RWPE1 (cell line): ENCODE measurements at regions not wholly inside any gene's neighbourhood (a gene's known extent, or its start where the extent isn't known, plus 50 kb on each side); places are given as distances from the start of the nearest gene placed in this dataset.

Experiments
- CTCF ChIA-PET: fragments of 350-600 bp; sonication (Branson Sonifier 250); formaldehyde crosslinking; extraction: SDS; loops from one replicate; lab custom pipeline; 2021; lab: Yijun Ruan, JAX
- POLR2A ChIA-PET: fragments of 400-600 bp; formaldehyde crosslinking; extraction: SDS; loops from one replicate; lab custom pipeline; 2020; ENCODE audit warnings: antibody characterized with exemption; ENCODE audit not compliant: low non-redundant PET; lab: Yijun Ruan, JAX
- DNase-seq: peaks from one replicate; pipeline ENCODE4 v3.0.0; 2012; ENCODE audit warnings: low spot score
- H3K27ac ChIP-seq: fragments of 450-650 bp; 2 replicates; pipeline ENCODE4 v1.5.1; 2017
- CTCF ChIP-seq: fragments of 450-650 bp; conservative IDR thresholded peaks from 2 replicates; pipeline ENCODE4 v1.5.1; 2017; ENCODE audit warnings: low read depth, mild to moderate bottlenecking

GRCh38 chr5:149432911-149433401 is 53.9 kb upstream of the IL17B start:
- CTCF ChIA-PET = interaction anchor here (0.5 to 2.3 kb wide), 8 partner anchors 9 to 119 kb away, joined by 3 to 22 read pairs (median 5); no protein-coding TSS in a partner anchor
- 0 out of 2 replicates have a peak overlapping the region, but pooled peaks have one; percentile 14 for H3K27ac ChIP-seq
- POLR2A ChIA-PET = no interaction called here
- no peak for TF ChIP-seq CTCF
- DNase-seq = no peak

GRCh38 chr5:149432376-149432775 is 53.3 kb upstream of the IL17B start:
- POLR2A ChIA-PET = no interaction called here
- no peak for TF ChIP-seq CTCF
- DNase-seq = no peak
- CTCF ChIA-PET = interaction anchor here (0.5 to 1.6 kb wide), 8 partner anchors 8 to 120 kb away, joined by 3 to 6 read pairs (median 4); no protein-coding TSS in a partner anchor
- H3K27ac ChIP-seq = peak overlapping the region; percentile 14

- CTCF ChIA-PET = interaction anchor here (0.5 to 2.6 kb wide), 3 partner anchors 48 to 125 kb away, joined by 3 to 6 read pairs (median 3); no protein-coding TSS in a partner anchor
- H3K27ac ChIP-seq = peak overlapping the region; percentile 9; the same call in 1 of the 2 replicates
- POLR2A ChIA-PET = interaction anchor here (0.6 kb wide), 1 partner anchor 58 kb away, joined by 9 read pairs; no protein-coding TSS in a partner anchor
- TF ChIP-seq CTCF = no peak
- DNase-seq = no peak
Measured at GRCh38 chr5:149429839-149430721, 51.0 kb upstream of the IL17B start.
